Gastroesophageal sphincter (tissue), 3 donors: ENCODE measurements at regions not wholly inside any gene's neighbourhood (a gene's known extent, or its start where the extent isn't known, plus 50 kb on each side); places are given as distances from the start of the nearest gene placed in this dataset.

Experiments used
- POLR2AphosphoS5 ChIP-seq: sonication (generic); formaldehyde crosslinking; IDR thresholded peaks from one replicate; pipeline ENCODE4 v1.6.1; 2017; ENCODE audit warnings: antibody characterized with exemption
- TF ChIP-seq, protein P1 (sequence below), 4 experiments: fragments of 200-600 bp in 2 of 4; fragments of 450-650 bp in 2 of 4; sonication (generic) in 1 of 4; IDR thresholded peaks; one replicate each; pipeline ENCODE4 v1.5.1; 2017 to 2019; ENCODE audit warnings: antibody characterized with exemption in 4 of 4, mild to moderate bottlenecking in 2 of 4, moderate library complexity in 2 of 4

DNA sequence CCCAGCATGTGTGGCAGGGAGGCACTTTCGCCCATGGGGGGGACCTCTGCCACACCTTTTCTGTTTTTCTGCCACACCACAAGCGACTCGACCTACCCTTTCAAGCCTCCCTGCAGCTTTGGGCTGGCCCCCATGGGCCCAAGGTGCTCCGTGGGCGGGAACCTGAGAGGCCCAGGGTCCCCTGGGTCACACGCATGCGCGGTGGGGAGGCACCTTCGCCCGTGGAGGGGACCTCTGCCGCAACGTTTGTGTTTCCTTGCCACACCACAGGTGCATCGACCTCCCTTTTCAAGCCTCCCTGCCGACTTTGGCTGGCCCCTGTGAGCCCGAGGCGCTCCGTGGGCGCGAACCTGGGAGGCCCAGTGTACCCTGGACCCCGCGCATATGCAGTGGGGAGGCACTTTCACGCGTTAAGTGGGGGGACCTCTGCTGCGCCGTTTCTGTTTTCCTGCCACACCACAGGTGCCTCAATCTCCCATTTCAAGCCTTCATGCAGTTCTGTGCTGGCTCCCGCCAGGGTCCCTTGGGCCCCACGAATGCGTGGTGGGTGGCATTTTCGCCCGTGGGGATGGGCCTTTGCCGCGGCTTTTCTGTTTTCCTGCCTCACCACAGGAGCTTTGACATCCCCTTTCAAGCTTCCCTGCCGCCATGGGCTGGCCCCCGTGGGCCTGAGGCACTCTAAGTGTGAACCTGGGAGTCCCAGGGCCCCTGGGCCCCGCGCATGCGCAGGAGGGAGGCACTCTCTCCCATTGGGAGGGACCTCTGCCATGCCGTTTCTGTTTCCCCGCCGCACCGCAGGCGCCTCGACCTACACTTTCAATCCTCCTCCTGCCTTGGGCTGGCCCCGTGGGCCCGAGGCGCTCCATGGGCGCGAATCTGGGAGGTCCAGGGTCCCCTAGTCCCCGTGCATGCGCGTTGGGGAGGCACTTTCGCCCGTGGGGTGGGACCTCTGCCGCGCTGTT, 332.2 kb downstream of the ALG10 start:
- TF ChIP-seq, protein P1, sequence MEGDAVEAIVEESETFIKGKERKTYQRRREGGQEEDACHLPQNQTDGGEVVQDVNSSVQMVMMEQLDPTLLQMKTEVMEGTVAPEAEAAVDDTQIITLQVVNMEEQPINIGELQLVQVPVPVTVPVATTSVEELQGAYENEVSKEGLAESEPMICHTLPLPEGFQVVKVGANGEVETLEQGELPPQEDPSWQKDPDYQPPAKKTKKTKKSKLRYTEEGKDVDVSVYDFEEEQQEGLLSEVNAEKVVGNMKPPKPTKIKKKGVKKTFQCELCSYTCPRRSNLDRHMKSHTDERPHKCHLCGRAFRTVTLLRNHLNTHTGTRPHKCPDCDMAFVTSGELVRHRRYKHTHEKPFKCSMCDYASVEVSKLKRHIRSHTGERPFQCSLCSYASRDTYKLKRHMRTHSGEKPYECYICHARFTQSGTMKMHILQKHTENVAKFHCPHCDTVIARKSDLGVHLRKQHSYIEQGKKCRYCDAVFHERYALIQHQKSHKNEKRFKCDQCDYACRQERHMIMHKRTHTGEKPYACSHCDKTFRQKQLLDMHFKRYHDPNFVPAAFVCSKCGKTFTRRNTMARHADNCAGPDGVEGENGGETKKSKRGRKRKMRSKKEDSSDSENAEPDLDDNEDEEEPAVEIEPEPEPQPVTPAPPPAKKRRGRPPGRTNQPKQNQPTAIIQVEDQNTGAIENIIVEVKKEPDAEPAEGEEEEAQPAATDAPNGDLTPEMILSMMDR (IDR thresholded peaks at IDR 0.05): no peak
- TF ChIP-seq POLR2AphosphoS5: no peak
